Peyer's patch (tissue), 4 donors: ENCODE measurements at regions not wholly inside any gene's neighbourhood (a gene's known extent, or its start where the extent isn't known, plus 50 kb on each side); places are given as distances from the start of the nearest gene placed in this dataset.

Source experiments
- CTCF ChIP-seq, 6 experiments: fragments of 450-650 bp in 4 of 6; fragments of 200-600 bp in 2 of 6; sonication (generic) in 1 of 6; IDR thresholded peaks; one replicate each; pipeline ENCODE4 v1.5.1; 2017 to 2019; ENCODE audit warnings: antibody characterized with exemption in 6 of 6, mild to moderate bottlenecking in 3 of 6, moderate library complexity in 1 of 6
- POLR2A ChIP-seq, 2 donors: fragments of 450-650 bp; IDR thresholded peaks; one replicate each; pipeline ENCODE4 v1.5.1; 2017; ENCODE audit warnings: antibody characterized with exemption in 2 of 2, mild to moderate bottlenecking in 2 of 2, moderate library complexity in 2 of 2

- no peak for TF ChIP-seq CTCF (IDR thresholded peaks at IDR 0.05)
- no peak for TF ChIP-seq POLR2A (IDR thresholded peaks at IDR 0.05)
These were observed 139.9 kb upstream of the ATP1B1 start for GRCh38 chr1:168966636-168967035.
